ENCODE measurements at regions not wholly inside any gene's neighbourhood (a gene's known extent, or its start where the extent isn't known, plus 50 kb on each side); places are given as distances from the start of the nearest gene placed in this dataset.

DNA sequence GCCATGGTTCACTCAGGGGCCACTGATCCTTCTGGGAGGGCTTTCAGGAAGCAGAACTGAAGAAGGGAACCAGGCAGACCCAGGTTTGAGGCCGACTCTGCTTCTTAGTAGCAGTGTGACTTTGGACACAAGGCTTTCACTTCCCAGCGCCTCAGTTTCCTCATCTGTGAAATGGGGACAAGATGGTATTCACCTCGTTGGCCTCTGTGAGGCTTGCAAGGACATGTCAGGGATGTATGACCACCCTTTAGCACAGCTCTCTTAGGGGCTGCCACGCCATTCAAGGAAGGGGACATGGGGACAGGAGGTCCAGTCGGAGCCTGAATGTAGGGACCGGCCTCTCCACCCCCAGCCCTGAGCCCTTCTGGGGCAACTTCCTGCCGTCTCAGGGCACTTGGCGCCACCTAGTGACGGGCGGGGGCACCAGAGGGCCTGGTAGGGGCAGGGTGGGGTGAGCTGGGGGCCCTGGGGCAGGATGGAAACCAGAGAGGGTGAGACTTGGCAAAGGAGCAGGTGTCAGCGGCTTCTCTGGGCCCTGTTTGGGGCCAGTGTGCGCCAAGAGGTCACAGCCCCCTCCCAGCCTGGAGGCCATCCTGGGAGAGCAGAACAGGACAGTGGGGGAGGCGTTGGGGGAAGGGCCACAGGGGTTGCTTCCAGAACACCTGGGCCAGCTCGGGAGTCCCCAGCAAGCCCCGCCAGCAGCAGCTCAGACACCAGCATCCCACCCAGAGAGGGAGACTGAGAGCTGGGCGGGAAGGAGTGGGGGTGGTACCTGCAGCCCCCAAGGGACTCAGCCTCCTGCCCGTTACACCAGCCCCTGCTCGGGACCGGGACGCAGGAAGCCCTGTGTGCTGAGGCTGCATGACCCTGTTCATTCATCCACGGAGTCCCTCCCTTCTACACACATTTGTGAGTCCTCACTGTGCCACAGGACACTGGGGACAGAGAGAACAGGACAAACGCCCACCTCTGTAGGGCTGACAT is 102.5 kb upstream of the TARDBP start:
- Histone ChIP-seq H3K9me3 (ENCODE audit: control insufficient read depth, low read depth, low read length) (no peaks in the 10 kb centered on the region), H3K36me3 (ENCODE audit: control insufficient read depth, low read depth, low read length) (no peaks in the 10 kb centered on the region), H3K27me3 (ENCODE audit: control insufficient read depth, insufficient read depth, low read length) (no peaks in the 10 kb centered on the region), H3K9ac (ENCODE audit: low read length) (no peak overlapping the region), H3K4me3 (ENCODE audit: low read length) (no peak overlapping the region), H3K27ac (ENCODE audit: low read length) (no peak overlapping the region), H3K4me1 (ENCODE audit: control insufficient read depth, low read depth, low read length) (peaks cover 7% of the 10 kb centered on the region)

DNA sequence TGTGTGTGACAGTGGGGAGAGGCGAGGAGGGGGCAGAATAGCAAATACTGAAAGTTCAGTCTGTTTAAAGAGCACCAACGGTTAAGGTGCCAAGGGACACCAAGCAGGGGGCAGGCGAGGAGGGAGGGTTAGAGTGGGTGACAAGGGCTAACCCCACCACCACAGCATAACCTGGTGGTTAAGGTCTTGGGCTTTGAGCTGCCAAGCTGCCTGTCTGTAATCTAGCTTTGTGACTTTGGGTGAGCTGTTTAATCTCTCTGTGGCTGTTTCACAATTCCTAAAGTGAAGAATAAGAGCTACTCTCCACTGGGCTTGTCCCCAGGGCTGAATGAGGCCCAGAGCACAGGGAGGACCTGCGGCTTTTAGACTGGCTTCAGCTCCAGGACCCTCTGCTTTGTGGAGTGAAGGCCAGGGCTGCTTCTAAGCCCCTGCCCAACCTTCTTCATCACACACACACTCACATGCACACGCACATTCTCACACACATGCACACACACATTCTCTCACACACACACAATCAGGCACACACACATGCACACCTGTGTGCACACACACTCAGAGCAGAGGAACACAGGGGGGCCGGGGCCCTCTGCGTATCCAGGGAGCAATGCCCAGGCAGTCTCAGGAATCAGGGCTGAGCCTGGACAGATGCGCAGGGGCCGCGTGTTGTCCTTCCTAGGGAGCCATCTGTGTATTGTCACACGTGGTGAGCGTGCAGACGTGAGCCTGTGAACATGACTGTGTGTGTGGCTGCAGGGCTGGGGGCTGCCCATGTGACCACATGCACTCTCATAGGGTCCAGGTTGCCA is 101.6 kb upstream of the TARDBP start:
- no peaks in the 10 kb centered on the region for H3K9me3 ChIP-seq (ENCODE audit: control insufficient read depth, low read depth, low read length)
- no peak overlapping the region for H3K9ac ChIP-seq (ENCODE audit: low read length)
- H3K4me3 ChIP-seq (ENCODE audit: low read length) = no peak overlapping the region
- H3K4me1 ChIP-seq (ENCODE audit: control insufficient read depth, low read depth, low read length) = peaks cover 7% of the 10 kb centered on the region
- H3K27me3 ChIP-seq (ENCODE audit: control insufficient read depth, insufficient read depth, low read length) = no peaks in the 10 kb centered on the region
- H3K27ac ChIP-seq (ENCODE audit: low read length) = no peak overlapping the region
- H3K36me3 ChIP-seq (ENCODE audit: control insufficient read depth, low read depth, low read length) = no peaks in the 10 kb centered on the region

DNA sequence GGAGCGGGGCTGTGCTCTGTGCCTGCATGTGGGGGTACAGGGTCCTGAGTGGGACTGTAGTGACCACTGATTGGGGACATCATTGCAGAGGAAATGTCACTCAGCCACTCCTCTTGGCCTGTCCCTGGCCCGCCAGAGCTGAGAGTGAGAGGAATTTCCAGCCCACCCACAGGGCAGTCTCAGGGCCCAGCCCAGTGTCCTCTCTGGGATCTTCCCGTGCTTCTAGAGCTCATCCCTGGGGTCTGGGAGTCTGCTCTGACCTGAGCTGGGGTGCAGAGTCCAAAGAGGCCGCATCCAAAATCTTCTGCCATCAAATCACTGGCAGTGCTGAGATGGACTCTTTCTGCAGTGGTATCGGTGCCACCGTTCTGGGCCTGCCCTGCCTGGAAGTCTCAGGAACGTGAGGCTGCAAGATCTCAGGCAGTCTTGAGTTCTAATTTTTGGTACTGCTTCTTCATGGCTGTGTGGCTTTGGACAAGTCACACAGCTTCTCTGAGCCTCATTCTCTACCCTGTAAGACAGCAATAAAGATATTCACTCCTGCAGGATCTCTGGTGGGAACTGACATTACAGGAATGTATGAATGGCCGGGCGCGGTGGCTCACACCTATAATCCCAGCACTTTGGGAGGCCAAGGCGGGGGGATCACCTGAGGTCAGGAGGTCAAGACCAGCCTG is 100.8 kb upstream of the TARDBP start:
- H3K4me1 ChIP-seq (ENCODE audit: control insufficient read depth, low read depth, low read length) = peaks cover 7% of the 10 kb centered on the region

DNA sequence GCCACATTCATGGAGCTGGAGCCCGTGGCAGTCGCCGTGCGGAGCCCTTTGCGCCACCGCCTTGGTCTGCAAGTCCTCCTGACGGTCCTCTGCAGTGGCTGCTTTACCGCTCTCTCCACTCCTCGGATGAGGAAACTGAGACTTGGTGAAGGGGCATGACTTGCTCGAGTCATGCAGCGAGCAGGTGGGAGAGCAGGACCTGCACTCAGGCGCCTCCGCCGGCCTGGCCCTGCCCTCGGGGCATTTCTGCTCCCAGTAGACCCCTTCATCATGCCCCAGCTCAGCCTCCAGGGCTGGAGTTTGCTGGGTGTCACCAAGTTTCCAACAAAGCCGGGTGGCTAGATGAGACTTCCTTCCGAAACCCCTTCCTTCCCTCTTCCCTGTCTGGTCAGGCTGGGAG is 100.0 kb upstream of the TARDBP start:
- H3K9me3 ChIP-seq (ENCODE audit: control insufficient read depth, low read depth, low read length) = no peaks in the 10 kb centered on the region
- peaks cover 7% of the 10 kb centered on the region for H3K4me1 ChIP-seq (ENCODE audit: control insufficient read depth, low read depth, low read length)
- H3K4me3 ChIP-seq (ENCODE audit: low read length) = no peak overlapping the region
- H3K9ac ChIP-seq (ENCODE audit: low read length) = no peak overlapping the region
- H3K27me3 ChIP-seq (ENCODE audit: control insufficient read depth, insufficient read depth, low read length) = no peaks in the 10 kb centered on the region
- H3K27ac ChIP-seq (ENCODE audit: low read length) = no peak overlapping the region
- no peaks in the 10 kb centered on the region for H3K36me3 ChIP-seq (ENCODE audit: control insufficient read depth, low read depth, low read length)

More for the DNA sequence above, 100.8 kb upstream of the TARDBP start:
- Histone ChIP-seq H3K27ac (ENCODE audit: low read length) (no peak overlapping the region), H3K27me3 (ENCODE audit: control insufficient read depth, insufficient read depth, low read length) (no peaks in the 10 kb centered on the region), H3K36me3 (ENCODE audit: control insufficient read depth, low read depth, low read length) (no peaks in the 10 kb centered on the region), H3K4me3 (ENCODE audit: low read length) (no peak overlapping the region), H3K9me3 (ENCODE audit: control insufficient read depth, low read depth, low read length) (no peaks in the 10 kb centered on the region), H3K9ac (ENCODE audit: low read length) (no peak overlapping the region)

DNA sequence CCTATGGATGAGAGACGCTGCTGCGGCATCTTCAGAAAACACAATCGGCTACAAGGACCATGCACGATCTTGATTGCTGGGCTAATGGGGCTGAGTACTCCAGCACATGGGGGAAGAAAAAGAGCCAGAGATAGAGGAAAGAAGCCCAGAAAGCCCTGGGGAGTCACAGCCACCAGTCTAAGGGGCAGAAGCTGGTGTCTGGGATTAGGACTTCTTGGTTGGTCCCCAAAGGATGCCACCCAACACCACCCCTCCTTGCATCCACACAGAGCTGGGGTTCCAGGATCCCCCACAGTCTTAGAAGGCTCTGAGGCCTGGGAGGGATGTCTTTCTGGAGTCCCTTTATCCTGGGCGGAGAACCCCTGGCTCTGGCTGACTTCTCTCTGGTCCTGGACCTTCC is 98.4 kb upstream of the TARDBP start:
- H3K36me3 ChIP-seq (ENCODE audit: control insufficient read depth, low read depth, low read length) = no peaks in the 10 kb centered on the region
- H3K4me1 ChIP-seq (ENCODE audit: control insufficient read depth, low read depth, low read length) = no peaks in the 10 kb centered on the region
- H3K4me3 ChIP-seq (ENCODE audit: low read length) = no peak overlapping the region
- no peaks in the 10 kb centered on the region for H3K9me3 ChIP-seq (ENCODE audit: control insufficient read depth, low read depth, low read length)
- H3K9ac ChIP-seq (ENCODE audit: low read length) = no peak overlapping the region
- H3K27me3 ChIP-seq (ENCODE audit: control insufficient read depth, insufficient read depth, low read length) = no peaks in the 10 kb centered on the region
- no peak overlapping the region for H3K27ac ChIP-seq (ENCODE audit: low read length)

DNA sequence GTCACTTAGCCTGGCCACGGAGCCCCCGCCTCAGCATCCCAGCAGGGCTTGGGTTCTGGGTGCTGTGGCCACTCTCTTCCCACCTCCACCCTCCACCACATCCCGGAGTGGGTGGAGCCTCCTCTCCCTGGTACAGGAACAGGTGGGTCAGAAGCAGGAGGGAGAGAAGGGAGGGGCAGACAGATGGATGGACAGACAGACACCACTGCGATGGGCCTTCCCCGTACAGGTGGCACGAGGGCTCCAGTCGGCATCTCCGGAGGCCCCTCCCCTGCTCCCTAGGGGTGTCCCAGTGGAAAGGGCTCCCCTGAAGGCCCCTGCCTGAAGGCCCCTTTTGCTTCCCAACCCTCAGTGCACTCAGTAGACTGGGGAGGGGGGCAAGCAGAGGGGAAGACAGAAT is 96.9 kb upstream of the TARDBP start:
- Histone ChIP-seq H3K36me3 (ENCODE audit: control insufficient read depth, low read depth, low read length) (no peaks in the 10 kb centered on the region), H3K27me3 (ENCODE audit: control insufficient read depth, insufficient read depth, low read length) (no peaks in the 10 kb centered on the region), H3K9me3 (ENCODE audit: control insufficient read depth, low read depth, low read length) (no peaks in the 10 kb centered on the region), H3K9ac (ENCODE audit: low read length) (no peak overlapping the region), H3K27ac (ENCODE audit: low read length) (no peak overlapping the region), H3K4me3 (ENCODE audit: low read length) (no peak overlapping the region), H3K4me1 (ENCODE audit: control insufficient read depth, low read depth, low read length) (no peaks in the 10 kb centered on the region)

DNA sequence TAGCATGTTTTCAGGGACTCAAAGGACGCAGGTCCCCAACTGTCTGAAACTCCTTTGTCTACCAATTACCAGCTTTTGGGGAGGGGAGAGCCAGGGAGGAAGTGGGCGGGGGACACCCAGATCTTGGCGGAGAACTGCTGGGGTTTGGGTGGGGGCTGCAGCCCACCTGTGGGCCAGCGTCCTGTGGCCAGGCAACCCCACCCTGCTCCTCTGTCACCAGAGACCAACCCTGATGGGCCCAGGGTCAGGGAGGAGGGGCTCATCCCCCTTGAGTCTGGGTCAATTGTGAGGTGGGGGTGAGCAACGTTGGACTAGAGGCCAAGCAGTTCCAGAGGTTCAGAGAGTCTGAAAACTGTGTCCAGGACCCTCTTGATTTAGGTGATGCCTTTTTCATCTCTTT is 96.1 kb upstream of the TARDBP start:
- Histone ChIP-seq H3K27me3 (ENCODE audit: control insufficient read depth, insufficient read depth, low read length) (no peaks in the 10 kb centered on the region), H3K36me3 (ENCODE audit: control insufficient read depth, low read depth, low read length) (no peaks in the 10 kb centered on the region), H3K4me1 (ENCODE audit: control insufficient read depth, low read depth, low read length) (no peaks in the 10 kb centered on the region), H3K4me3 (ENCODE audit: low read length) (no peak overlapping the region), H3K9me3 (ENCODE audit: control insufficient read depth, low read depth, low read length) (no peaks in the 10 kb centered on the region), H3K27ac (ENCODE audit: low read length) (no peak overlapping the region), H3K9ac (ENCODE audit: low read length) (no peak overlapping the region)

DNA sequence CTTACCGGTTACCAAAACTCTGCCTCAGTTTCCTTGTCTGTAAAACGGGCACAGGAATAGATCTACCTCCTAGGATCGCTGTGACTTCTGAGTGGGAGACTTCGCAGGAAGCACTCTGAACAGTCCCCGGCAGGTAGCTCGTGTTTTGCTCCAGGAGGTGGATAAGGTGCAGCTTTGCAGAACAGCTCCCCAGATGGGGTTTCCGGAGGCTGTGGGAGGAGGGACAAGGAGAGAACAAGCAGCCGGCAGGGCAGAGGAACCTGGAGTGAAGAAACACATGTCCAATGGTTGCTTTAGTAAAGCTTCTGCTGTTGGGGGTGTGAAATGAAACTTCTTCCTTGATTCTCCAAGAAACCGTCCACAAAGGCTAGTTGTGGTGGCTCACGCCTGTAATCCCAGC is 95.5 kb upstream of the TARDBP start:
- Histone ChIP-seq H3K4me1 (ENCODE audit: control insufficient read depth, low read depth, low read length) (no peaks in the 10 kb centered on the region), H3K4me3 (ENCODE audit: low read length) (no peak overlapping the region), H3K36me3 (ENCODE audit: control insufficient read depth, low read depth, low read length) (no peaks in the 10 kb centered on the region), H3K27me3 (ENCODE audit: control insufficient read depth, insufficient read depth, low read length) (no peaks in the 10 kb centered on the region), H3K27ac (ENCODE audit: low read length) (no peak overlapping the region), H3K9me3 (ENCODE audit: control insufficient read depth, low read depth, low read length) (no peaks in the 10 kb centered on the region), H3K9ac (ENCODE audit: low read length) (no peak overlapping the region)

DNA sequence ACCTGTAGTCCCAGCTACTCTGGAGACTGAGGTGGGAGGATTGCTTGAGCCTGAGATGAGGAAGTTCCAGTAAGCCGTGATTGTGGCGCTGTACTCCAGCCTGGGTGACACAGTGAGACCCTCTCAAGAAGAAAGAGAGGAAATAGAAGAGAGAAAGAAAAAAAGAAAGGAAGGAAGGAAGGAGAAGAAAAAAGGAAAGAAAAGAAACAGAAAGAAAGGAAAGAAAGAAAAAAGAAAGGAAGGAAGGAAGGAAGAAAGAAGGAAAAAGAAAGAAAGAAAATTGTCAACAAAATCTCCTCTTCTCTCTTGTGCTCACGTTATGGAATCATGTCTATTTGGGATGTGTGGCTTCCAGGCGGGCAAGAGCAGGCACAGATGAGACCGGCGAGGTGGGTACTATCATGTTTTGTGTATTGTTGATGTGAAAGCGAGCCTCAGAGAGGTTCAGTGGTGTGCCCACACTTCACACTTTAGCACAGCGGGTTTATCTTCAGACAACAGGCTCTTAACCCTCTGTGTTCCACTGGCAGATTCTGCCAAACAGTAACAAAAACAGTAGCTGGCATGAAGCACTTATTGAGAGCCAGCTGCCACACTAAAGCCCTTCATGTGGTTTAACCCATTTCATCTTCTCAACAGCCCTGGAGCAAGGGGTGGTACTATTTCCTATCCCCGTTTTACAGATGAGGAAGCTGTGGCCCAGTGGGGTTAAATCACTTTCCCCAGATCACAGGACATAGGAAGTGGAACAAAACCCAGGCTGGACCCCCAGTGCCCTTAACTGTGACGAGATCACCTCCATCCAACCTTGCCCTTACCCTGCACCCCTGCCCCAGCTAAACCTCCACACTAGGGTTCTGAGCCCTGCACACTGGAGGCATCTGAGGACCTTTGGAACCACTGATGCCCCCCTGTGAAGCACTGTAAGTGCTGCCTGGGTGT is 94.7 kb upstream of the TARDBP start:
- H3K4me3 ChIP-seq (ENCODE audit: low read length) = no peak overlapping the region
- H3K4me1 ChIP-seq (ENCODE audit: control insufficient read depth, low read depth, low read length) = no peaks in the 10 kb centered on the region
- no peak overlapping the region for H3K27ac ChIP-seq (ENCODE audit: low read length)
- no peak overlapping the region for H3K9ac ChIP-seq (ENCODE audit: low read length)
- no peaks in the 10 kb centered on the region for H3K36me3 ChIP-seq (ENCODE audit: control insufficient read depth, low read depth, low read length)
- H3K9me3 ChIP-seq (ENCODE audit: control insufficient read depth, low read depth, low read length) = no peaks in the 10 kb centered on the region
- no peaks in the 10 kb centered on the region for H3K27me3 ChIP-seq (ENCODE audit: control insufficient read depth, insufficient read depth, low read length)

DNA sequence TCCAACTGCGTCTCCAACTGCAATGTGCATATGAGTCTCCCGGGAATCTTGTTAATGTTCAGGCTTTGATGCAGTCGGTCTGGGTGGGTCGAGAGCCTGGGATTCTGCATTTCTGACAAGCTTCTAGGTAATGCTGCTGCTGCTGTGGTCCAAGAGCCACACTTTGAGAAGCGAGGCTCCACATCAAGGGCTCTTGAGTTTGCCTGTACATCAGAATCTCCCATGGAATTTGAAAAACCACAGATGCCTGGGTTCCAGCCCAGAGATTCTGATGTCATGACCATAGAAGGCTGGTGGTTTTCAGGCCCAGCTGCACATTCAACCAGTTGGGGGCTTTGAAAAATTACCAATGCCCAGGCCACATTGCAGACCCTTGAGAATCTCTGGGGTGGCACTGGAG is 93.9 kb upstream of the TARDBP start:
- H3K27ac ChIP-seq (ENCODE audit: low read length) = no peak overlapping the region
- H3K9me3 ChIP-seq (ENCODE audit: control insufficient read depth, low read depth, low read length) = no peaks in the 10 kb centered on the region
- H3K9ac ChIP-seq (ENCODE audit: low read length) = no peak overlapping the region
- H3K4me1 ChIP-seq (ENCODE audit: control insufficient read depth, low read depth, low read length) = no peaks in the 10 kb centered on the region
- H3K27me3 ChIP-seq (ENCODE audit: control insufficient read depth, insufficient read depth, low read length) = no peaks in the 10 kb centered on the region
- no peak overlapping the region for H3K4me3 ChIP-seq (ENCODE audit: low read length)
- no peaks in the 10 kb centered on the region for H3K36me3 ChIP-seq (ENCODE audit: control insufficient read depth, low read depth, low read length)
